GM23338 (cell line): ENCODE measurements at regions not wholly inside any gene's neighbourhood (a gene's known extent, or its start where the extent isn't known, plus 50 kb on each side); places are given as distances from the start of the nearest gene placed in this dataset.

Experiments
- ATAC-seq: fragments of 200-7000 bp; cut with Tn5 transposase; 3 replicates; pipeline ENCODE4 v1.9.1; 2020
- DNase-seq: peaks from one replicate; pipeline ENCODE4 v3.0.0-alpha.2; 2015; ENCODE audit warnings: low spot score
- H2AFZ ChIP-seq: fragments of 200-600 bp; sonication (generic); 2 replicates; pipeline ENCODE4 v1.8.0; 2016; ENCODE audit warnings: antibody characterized with exemption, mild to moderate bottlenecking, moderate library complexity
- H3F3A ChIP-seq: fragments of 200-600 bp; sonication (generic); replicated peaks from 2 replicates; pipeline ENCODE4 v1.8.0; 2017; ENCODE audit warnings: antibody characterized with exemption, mixed run types, low read depth
- H3K27ac ChIP-seq: fragments of 200-600 bp; sonication (generic); 2 replicates; pipeline ENCODE4 v1.6.1; 2016; ENCODE audit warnings: low read depth
- H3K27me3 ChIP-seq: fragments of 200-600 bp; sonication (generic); 2 replicates; pipeline ENCODE4 v1.8.0; 2016; ENCODE audit warnings: mild to moderate bottlenecking, mixed run types, moderate library complexity; ENCODE audit not compliant: insufficient read depth
- H3K36me3 ChIP-seq: fragments of 200-600 bp; sonication (generic); 2 replicates; pipeline ENCODE4 v1.8.0; 2016; ENCODE audit warnings: mild to moderate bottlenecking; ENCODE audit not compliant: insufficient read depth
- H3K4me1 ChIP-seq: fragments of 200-600 bp; sonication (generic); 2 replicates; pipeline ENCODE4 v1.8.0; 2016; ENCODE audit warnings: mild to moderate bottlenecking, moderate library complexity; ENCODE audit not compliant: insufficient read depth
- H3K4me2 ChIP-seq: fragments of 200-600 bp; sonication (generic); 2 replicates; pipeline ENCODE4 v1.7.1; 2017; ENCODE audit warnings: mixed run types
- H3K4me3 ChIP-seq: fragments of 200-600 bp; sonication (generic); 2 replicates; pipeline ENCODE4 v1.6.1; 2016; ENCODE audit warnings: mixed run types
- H3K79me2 ChIP-seq: fragments of 200-600 bp; sonication (generic); replicated peaks from 2 replicates; pipeline ENCODE4 v1.8.0; 2017; ENCODE audit warnings: mild to moderate bottlenecking; ENCODE audit not compliant: insufficient read depth
- H3K9me2 ChIP-seq: fragments of 200-600 bp; sonication (generic); 2 replicates; pipeline ENCODE4 v1.8.0; 2017; ENCODE audit not compliant: insufficient read depth
- H4K20me1 ChIP-seq: fragments of 200-600 bp; sonication (generic); replicated peaks from 2 replicates; pipeline ENCODE4 v1.8.0; 2017; ENCODE audit warnings: mild to moderate bottlenecking; ENCODE audit not compliant: insufficient read depth
- H3K27ac Mint-ChIP-seq: 2 replicates; pipeline ENCODE4 v1.8.0; 2020; ENCODE audit warnings: inconsistent platforms, mild to moderate bottlenecking, moderate library complexity, mixed read lengths
- H3K27me3 Mint-ChIP-seq: 3 replicates; pipeline ENCODE4 v1.8.0; 2022; ENCODE audit warnings: low read depth, mild to moderate bottlenecking, moderate library complexity, mixed read lengths, inconsistent platforms; ENCODE audit not compliant: insufficient read depth, poor library complexity
- H3K36me3 Mint-ChIP-seq: 3 replicates; pipeline ENCODE4 v1.8.0; 2021; ENCODE audit warnings: low read depth, mild to moderate bottlenecking, inconsistent platforms, moderate library complexity, mixed read lengths
- H3K4me1 Mint-ChIP-seq: 3 replicates; pipeline ENCODE4 v1.8.0; 2020; ENCODE audit warnings: mild to moderate bottlenecking, inconsistent platforms, mixed read lengths
- H3K4me3 Mint-ChIP-seq: 3 replicates; pipeline ENCODE4 v1.8.0; 2021; ENCODE audit warnings: moderate library complexity, mild to moderate bottlenecking, inconsistent platforms, mixed read lengths
- H3K9me3 Mint-ChIP-seq: 3 replicates; pipeline ENCODE4 v1.8.0; 2020; ENCODE audit warnings: moderate library complexity, mild to moderate bottlenecking, inconsistent platforms, mixed read lengths
- CREB1 ChIP-seq: fragments of 250-450 bp; sonication (Bioruptor Pico); IDR thresholded peaks from 2 replicates; pipeline ENCODE4 v1.5.0; 2020; ENCODE audit warnings: low read depth, mild to moderate bottlenecking, moderate library complexity
- CTCF ChIP-seq, 2 experiments: fragments of 200-600 bp in 1 of 2; sonication (generic) in 1 of 2; conservative IDR thresholded peaks; 2 replicates each; pipeline versions ENCODE4 v1.5.1 to v1.6.1; 2016 to 2017; ENCODE audit warnings: antibody characterized with exemption in 2 of 2, low read depth in 2 of 2, mild to moderate bottlenecking in 2 of 2, moderate library complexity in 1 of 2
- ETS1 ChIP-seq: IDR thresholded peaks from 2 replicates; pipeline ENCODE4 v1.6.1; 2016; ENCODE audit warnings: antibody characterized with exemption
- EZH2 ChIP-seq: fragments of 200-600 bp; sonication (generic); IDR thresholded peaks from one replicate; pipeline ENCODE4 v1.8.0; 2017; ENCODE audit warnings: antibody characterized with exemption, mild to moderate bottlenecking, low read depth; ENCODE audit not compliant: unreplicated experiment
- EZH2phosphoT487 ChIP-seq: fragments of 200-600 bp; sonication (generic); IDR thresholded peaks from one replicate; pipeline ENCODE4 v1.8.1; 2018; ENCODE audit warnings: antibody characterized with exemption; ENCODE audit not compliant: unreplicated experiment
- JUNB ChIP-seq: IDR thresholded peaks from one replicate; pipeline ENCODE4 v1.6.1; 2016; ENCODE audit warnings: antibody characterized with exemption; ENCODE audit not compliant: unreplicated experiment
- NANOG ChIP-seq: IDR thresholded peaks from 2 replicates; pipeline ENCODE4 v1.6.1; 2016; ENCODE audit warnings: antibody characterized with exemption, borderline replicate concordance
- POLR2AphosphoS5 ChIP-seq: IDR thresholded peaks from 2 replicates; pipeline ENCODE4 v1.6.1; 2016; ENCODE audit warnings: antibody characterized with exemption, low read depth
- REST ChIP-seq: IDR thresholded peaks from one replicate; pipeline ENCODE4 v1.6.1; 2018; ENCODE audit warnings: antibody characterized with exemption; ENCODE audit not compliant: unreplicated experiment
- STAT1 ChIP-seq: IDR thresholded peaks from one replicate; pipeline ENCODE4 v1.6.1; 2016; ENCODE audit warnings: antibody characterized with exemption; ENCODE audit not compliant: unreplicated experiment
- ZNF114 ChIP-seq: fragments of 250-450 bp; sonication (Bioruptor Pico); IDR thresholded peaks from 2 replicates; pipeline ENCODE4 v1.5.0; 2020; ENCODE audit warnings: mild to moderate bottlenecking, moderate library complexity
- ZNF331 ChIP-seq: fragments of 250-450 bp; sonication (Bioruptor Pico); IDR thresholded peaks from 2 replicates; pipeline ENCODE4 v1.5.0; 2020; ENCODE audit warnings: low read depth, mild to moderate bottlenecking, moderate library complexity
- TF ChIP-seq, protein P1 (sequence below): fragments of 250-450 bp; sonication (Bioruptor Pico); IDR thresholded peaks from 2 replicates; pipeline ENCODE4 v1.5.0; 2020; ENCODE audit warnings: mild to moderate bottlenecking, moderate library complexity

DNA sequence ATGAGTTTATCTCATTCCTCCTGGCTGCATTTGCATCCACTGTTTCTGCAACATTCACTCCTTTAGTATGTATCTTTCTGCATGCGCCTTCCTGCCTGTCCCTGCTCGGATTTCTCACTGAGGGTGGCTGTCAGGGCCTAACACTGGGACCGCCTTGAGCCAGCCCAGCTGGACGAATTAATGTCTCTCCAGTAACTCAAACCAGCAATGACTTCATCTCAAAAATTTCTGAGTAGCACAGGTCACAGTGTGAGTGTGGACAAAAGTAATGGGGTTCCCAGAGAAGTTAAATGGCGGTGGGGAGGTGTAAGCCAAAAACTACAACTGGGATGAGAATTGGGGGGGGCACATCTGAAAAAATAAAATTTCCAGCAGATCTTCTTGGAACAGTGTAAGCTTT is 444.0 kb upstream of the MGMT start:
- Histone ChIP-seq H3K27me3 (no peaks in the 10 kb centered on the region), H3K79me2 (no peaks in the 10 kb centered on the region), H3K4me3 (no peak overlapping the region), H4K20me1 (no peaks in the 10 kb centered on the region), H3K4me1 (peaks cover 36% of the 10 kb centered on the region), H2AFZ (no peak overlapping the region), H3K4me2 (peak overlapping the region; percentile 53; the same call in 1 of the 2 replicates), H3K36me3 (no peaks in the 10 kb centered on the region), H3K27ac (no peak overlapping the region), H3K9me2 (no peaks in the 10 kb centered on the region), H3F3A (no peaks in the 10 kb centered on the region)
- ATAC-seq (peak; percentile 22; the same call in 2 of the 3 replicates), DNase-seq (peak; percentile 29)
- no peaks in the 10 kb centered on the region for H3K27me3 Mint-ChIP-seq
- no peaks in the 10 kb centered on the region for H3K9me3 Mint-ChIP-seq
- H3K27ac Mint-ChIP-seq: no peak overlapping the region
- TF ChIP-seq STAT1 (no peak), EZH2phosphoT487 (no peak), ZNF114 (CRISPR knock-in tag) (no peak), ETS1 (no peak), EZH2 (no peak), JUNB (no peak), CTCF (conservative IDR thresholded peaks at IDR 0.05; ENCODE audit: low read depth in 2 of 2) (no peak), POLR2AphosphoS5 (no peak), REST (no peak), ZNF331 (CRISPR knock-in tag) (no peak), NANOG (no peak), CREB1 (CRISPR knock-in tag) (no peak)
- TF ChIP-seq, protein P1, sequence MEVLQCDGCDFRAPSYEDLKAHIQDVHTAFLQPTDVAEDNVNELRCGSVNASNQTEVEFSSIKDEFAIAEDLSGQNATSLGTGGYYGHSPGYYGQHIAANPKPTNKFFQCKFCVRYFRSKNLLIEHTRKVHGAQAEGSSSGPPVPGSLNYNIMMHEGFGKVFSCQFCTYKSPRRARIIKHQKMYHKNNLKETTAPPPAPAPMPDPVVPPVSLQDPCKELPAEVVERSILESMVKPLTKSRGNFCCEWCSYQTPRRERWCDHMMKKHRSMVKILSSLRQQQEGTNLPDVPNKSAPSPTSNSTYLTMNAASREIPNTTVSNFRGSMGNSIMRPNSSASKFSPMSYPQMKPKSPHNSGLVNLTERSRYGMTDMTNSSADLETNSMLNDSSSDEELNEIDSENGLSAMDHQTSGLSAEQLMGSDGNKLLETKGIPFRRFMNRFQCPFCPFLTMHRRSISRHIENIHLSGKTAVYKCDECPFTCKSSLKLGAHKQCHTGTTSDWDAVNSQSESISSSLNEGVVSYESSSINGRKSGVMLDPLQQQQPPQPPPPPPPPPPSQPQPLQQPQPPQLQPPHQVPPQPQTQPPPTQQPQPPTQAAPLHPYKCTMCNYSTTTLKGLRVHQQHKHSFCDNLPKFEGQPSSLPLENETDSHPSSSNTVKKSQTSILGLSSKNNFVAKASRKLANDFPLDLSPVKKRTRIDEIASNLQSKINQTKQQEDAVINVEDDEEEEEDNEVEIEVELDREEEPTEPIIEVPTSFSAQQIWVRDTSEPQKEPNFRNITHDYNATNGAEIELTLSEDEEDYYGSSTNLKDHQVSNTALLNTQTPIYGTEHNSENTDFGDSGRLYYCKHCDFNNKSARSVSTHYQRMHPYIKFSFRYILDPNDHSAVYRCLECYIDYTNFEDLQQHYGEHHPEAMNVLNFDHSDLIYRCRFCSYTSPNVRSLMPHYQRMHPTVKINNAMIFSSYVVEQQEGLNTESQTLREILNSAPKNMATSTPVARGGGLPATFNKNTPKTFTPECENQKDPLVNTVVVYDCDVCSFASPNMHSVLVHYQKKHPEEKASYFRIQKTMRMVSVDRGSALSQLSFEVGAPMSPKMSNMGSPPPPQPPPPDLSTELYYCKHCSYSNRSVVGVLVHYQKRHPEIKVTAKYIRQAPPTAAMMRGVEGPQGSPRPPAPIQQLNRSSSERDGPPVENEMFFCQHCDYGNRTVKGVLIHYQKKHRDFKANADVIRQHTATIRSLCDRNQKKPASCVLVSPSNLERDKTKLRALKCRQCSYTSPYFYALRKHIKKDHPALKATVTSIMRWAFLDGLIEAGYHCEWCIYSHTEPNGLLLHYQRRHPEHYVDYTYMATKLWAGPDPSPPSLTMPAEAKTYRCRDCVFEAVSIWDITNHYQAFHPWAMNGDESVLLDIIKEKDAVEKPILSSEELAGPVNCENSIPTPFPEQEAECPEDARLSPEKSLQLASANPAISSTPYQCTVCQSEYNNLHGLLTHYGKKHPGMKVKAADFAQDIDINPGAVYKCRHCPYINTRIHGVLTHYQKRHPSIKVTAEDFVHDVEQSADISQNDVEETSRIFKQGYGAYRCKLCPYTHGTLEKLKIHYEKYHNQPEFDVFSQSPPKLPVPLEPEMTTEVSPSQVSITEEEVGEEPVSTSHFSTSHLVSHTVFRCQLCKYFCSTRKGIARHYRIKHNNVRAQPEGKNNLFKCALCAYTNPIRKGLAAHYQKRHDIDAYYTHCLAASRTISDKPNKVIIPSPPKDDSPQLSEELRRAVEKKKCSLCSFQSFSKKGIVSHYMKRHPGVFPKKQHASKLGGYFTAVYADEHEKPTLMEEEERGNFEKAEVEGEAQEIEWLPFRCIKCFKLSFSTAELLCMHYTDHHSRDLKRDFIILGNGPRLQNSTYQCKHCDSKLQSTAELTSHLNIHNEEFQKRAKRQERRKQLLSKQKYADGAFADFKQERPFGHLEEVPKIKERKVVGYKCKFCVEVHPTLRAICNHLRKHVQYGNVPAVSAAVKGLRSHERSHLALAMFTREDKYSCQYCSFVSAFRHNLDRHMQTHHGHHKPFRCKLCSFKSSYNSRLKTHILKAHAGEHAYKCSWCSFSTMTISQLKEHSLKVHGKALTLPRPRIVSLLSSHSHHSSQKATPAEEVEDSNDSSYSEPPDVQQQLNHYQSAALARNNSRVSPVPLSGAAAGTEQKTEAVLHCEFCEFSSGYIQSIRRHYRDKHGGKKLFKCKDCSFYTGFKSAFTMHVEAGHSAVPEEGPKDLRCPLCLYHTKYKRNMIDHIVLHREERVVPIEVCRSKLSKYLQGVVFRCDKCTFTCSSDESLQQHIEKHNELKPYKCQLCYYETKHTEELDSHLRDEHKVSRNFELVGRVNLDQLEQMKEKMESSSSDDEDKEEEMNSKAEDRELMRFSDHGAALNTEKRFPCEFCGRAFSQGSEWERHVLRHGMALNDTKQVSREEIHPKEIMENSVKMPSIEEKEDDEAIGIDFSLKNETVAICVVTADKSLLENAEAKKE (CRISPR knock-in tag): no peak
- peaks cover 54% of the 10 kb centered on the region for H3K4me1 Mint-ChIP-seq
- 0 out of 3 replicates have a peak overlapping the region, but pooled peaks have one; percentile 6 for H3K4me3 Mint-ChIP-seq
- no peaks in the 10 kb centered on the region for H3K36me3 Mint-ChIP-seq
